Ishikawa (cell line): ENCODE measurements at regions not wholly inside any gene's neighbourhood (a gene's known extent, or its start where the extent isn't known, plus 50 kb on each side); places are given as distances from the start of the nearest gene placed in this dataset.

ENCODE experiments used
- CEBPB ChIP-seq: IDR thresholded peaks from 2 replicates; pipeline ENCODE4 v1.6.1; 2012
- CREB1 ChIP-seq: IDR thresholded peaks from 2 replicates; pipeline ENCODE4 v1.6.1; 2012; ENCODE audit warnings: low read depth
- EGR1 ChIP-seq: IDR thresholded peaks from 2 replicates; pipeline ENCODE4 v1.6.1; 2012
- EP300 ChIP-seq: IDR thresholded peaks from 2 replicates; pipeline ENCODE4 v1.6.1; 2012; ENCODE audit warnings: borderline replicate concordance
- FOXM1 ChIP-seq: IDR thresholded peaks from 2 replicates; pipeline ENCODE4 v1.6.1; 2012; ENCODE audit warnings: low read depth, borderline replicate concordance
- NFIC ChIP-seq: IDR thresholded peaks from 2 replicates; pipeline ENCODE4 v1.6.1; 2012
- RAD21 ChIP-seq: IDR thresholded peaks from 2 replicates; pipeline ENCODE4 v1.6.1; 2012; ENCODE audit warnings: low read depth
- TAF1 ChIP-seq: IDR thresholded peaks from 2 replicates; pipeline ENCODE4 v1.6.1; 2012; ENCODE audit warnings: low read depth, mild to moderate bottlenecking
- TCF12 ChIP-seq: IDR thresholded peaks from 2 replicates; pipeline ENCODE4 v1.6.1; 2012; ENCODE audit warnings: low read depth
- TEAD4 ChIP-seq: IDR thresholded peaks from 2 replicates; pipeline ENCODE4 v1.6.1; 2012
- YY1 ChIP-seq: IDR thresholded peaks from 2 replicates; pipeline ENCODE4 v1.6.1; 2012; ENCODE audit warnings: low read depth
- ZBTB7A ChIP-seq: IDR thresholded peaks from 2 replicates; pipeline ENCODE4 v1.6.1; 2012; ENCODE audit warnings: low read depth
- TF ChIP-seq, protein P1 (sequence below): IDR thresholded peaks from 2 replicates; pipeline ENCODE4 v1.6.1; 2012
- TF ChIP-seq, protein P2 (sequence below): IDR thresholded peaks from 2 replicates; pipeline ENCODE4 v1.6.1; 2012; ENCODE audit warnings: low read depth, mild to moderate bottlenecking
- TF ChIP-seq, protein P3 (sequence below): IDR thresholded peaks from 2 replicates; pipeline ENCODE4 v1.6.1; 2012

DNA sequence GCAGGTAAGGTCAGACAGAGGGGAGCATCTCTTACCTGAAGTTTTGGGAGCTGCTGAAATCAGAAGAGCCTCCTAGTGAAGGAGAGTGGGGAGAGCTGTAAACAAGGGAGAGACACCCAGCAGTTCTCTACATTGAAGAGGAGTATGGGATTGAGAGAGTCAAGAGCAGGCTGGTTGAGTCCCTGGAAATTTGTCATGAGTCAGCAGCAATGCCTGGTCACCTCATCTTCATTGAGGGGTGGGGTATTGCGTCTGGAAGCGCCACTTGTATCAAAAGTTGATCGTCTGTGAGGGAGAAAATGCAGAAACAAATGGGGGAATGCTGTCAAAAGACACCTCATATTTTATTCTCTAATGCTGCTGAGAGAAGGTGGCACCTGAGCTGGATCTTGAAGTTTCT is 256.6 kb upstream of the CFAP20DC start:
- TF ChIP-seq EGR1 = no peak

DNA sequence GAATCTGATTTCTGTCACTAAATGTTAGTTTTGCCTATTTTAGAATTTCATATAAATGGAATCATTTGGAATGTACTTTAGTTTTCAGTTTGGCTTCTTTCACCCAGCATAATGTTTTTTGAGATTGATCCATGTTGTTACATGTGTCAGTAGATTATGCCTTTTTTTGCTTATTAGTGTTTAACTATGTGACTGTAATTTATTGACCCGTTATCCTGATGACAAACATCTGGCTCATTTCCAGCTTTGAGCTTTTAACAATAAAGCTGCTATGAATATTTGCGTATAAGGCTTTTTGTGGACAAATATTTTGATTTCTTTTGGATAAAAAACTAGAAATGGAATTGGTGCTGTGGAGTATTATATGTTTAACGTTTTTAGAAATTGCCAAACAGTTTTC is 254.5 kb upstream of the CFAP20DC start:
- TF ChIP-seq EGR1 (no peak), YY1 (no peak), FOXM1 (no peak), TAF1 (no peak), EP300 (no peak)

DNA sequence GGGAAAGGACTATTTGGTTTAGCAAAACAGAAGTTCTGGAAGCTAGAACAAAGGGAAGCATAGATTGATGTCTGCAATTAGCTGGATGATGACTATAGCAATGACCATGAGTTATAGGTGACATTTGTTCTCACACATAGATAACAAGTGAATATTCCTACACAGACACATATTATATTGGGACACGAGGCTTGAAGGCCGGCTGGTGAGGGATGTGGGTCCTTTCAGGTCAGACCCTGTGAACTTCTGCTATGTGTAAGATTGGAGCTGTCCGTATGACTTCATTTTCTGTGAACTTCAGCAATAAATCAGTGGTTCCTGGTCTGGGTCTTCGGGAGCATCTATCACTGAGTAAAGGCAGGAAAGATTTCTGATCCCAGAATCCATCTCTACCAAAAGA is 253.6 kb upstream of the CFAP20DC start:
- TF ChIP-seq ZBTB7A = no peak
- TF ChIP-seq FOXM1 = no peak
- no peak for TF ChIP-seq CEBPB
- TF ChIP-seq, protein P1, sequence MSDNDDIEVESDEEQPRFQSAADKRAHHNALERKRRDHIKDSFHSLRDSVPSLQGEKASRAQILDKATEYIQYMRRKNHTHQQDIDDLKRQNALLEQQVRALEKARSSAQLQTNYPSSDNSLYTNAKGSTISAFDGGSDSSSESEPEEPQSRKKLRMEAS = no peak
- no peak for TF ChIP-seq EGR1
- TF ChIP-seq, protein P2, sequence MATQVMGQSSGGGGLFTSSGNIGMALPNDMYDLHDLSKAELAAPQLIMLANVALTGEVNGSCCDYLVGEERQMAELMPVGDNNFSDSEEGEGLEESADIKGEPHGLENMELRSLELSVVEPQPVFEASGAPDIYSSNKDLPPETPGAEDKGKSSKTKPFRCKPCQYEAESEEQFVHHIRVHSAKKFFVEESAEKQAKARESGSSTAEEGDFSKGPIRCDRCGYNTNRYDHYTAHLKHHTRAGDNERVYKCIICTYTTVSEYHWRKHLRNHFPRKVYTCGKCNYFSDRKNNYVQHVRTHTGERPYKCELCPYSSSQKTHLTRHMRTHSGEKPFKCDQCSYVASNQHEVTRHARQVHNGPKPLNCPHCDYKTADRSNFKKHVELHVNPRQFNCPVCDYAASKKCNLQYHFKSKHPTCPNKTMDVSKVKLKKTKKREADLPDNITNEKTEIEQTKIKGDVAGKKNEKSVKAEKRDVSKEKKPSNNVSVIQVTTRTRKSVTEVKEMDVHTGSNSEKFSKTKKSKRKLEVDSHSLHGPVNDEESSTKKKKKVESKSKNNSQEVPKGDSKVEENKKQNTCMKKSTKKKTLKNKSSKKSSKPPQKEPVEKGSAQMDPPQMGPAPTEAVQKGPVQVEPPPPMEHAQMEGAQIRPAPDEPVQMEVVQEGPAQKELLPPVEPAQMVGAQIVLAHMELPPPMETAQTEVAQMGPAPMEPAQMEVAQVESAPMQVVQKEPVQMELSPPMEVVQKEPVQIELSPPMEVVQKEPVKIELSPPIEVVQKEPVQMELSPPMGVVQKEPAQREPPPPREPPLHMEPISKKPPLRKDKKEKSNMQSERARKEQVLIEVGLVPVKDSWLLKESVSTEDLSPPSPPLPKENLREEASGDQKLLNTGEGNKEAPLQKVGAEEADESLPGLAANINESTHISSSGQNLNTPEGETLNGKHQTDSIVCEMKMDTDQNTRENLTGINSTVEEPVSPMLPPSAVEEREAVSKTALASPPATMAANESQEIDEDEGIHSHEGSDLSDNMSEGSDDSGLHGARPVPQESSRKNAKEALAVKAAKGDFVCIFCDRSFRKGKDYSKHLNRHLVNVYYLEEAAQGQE = no peak
- no peak for TF ChIP-seq RAD21

DNA sequence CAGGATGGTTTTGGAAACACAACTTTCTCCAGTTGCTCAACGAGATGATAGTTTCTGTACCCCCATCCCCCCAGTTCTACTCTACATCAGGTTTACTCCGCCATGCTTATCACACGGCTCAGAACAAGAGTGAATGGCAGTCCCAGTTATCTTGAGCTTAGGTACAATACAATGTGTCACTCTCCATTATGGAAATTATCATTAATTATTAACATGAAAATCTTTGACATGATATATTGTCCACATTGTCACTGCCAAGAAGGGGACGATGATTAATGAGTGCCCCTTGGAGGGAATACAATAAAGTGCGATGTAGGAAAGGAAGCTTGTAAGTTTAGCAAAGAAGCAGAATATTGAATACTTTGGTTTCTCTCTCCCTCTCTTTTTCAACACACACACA is 252.6 kb upstream of the CFAP20DC start:
- no peak for TF ChIP-seq NFIC
- no peak for TF ChIP-seq EGR1
- no peak for TF ChIP-seq EP300
- no peak for TF ChIP-seq YY1
- no peak for TF ChIP-seq CEBPB
- TF ChIP-seq FOXM1 = no peak
- no peak for TF ChIP-seq RAD21
- TF ChIP-seq TEAD4 = no peak
- TF ChIP-seq TCF12 = no peak
- TF ChIP-seq, protein P3, sequence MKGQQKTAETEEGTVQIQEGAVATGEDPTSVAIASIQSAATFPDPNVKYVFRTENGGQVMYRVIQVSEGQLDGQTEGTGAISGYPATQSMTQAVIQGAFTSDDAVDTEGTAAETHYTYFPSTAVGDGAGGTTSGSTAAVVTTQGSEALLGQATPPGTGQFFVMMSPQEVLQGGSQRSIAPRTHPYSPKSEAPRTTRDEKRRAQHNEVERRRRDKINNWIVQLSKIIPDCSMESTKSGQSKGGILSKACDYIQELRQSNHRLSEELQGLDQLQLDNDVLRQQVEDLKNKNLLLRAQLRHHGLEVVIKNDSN = no peak
- TF ChIP-seq TAF1 = no peak
- TF ChIP-seq, protein P1 = no peak

DNA sequence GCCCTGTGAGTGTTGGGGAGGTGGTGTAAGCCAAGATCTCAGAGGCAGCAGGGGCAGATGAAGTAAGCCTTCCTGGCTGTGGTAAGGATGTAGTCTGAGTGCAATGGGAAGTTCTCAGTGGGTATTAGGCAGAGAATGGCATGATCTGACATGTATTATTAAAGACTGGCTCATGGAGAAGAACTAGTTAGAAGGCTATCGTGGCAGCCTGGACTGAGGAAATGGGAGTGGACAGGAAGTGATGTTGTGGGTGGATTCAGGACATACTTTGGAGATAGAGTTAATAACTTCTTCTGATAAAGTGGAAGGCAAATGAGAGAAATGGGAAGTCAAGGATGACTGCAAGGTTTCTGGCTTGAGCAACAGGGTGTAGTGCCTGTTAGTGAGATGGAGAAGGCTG is 250.9 kb upstream of the CFAP20DC start:
- TF ChIP-seq CREB1 (no peak), TCF12 (no peak), CEBPB (no peak), TAF1 (no peak)

DNA sequence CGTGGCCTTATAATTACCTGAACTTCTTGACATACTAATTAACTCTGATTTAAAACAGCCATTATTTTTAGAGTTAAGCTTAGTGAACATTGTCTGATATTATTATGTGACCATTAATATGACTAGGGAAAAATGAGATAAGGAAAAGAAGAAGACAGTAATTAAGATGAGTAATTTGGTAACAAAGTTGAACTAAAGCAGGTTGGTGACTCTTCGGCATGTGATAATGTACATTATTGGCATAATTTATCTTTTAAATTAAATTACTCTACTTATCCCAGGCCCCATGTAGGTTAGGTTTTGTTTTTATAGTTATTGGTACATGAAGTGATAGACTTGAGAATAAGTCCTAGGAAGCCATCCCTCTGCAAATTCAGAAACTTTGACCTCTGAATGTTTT is 249.7 kb upstream of the CFAP20DC start:
- TF ChIP-seq TAF1 (no peak), NFIC (no peak), RAD21 (no peak), TCF12 (no peak), TEAD4 (no peak), ZBTB7A (no peak), CREB1 (no peak), EGR1 (no peak), EP300 (no peak)
- TF ChIP-seq, protein P3 = no peak
- TF ChIP-seq, protein P2 = no peak

DNA sequence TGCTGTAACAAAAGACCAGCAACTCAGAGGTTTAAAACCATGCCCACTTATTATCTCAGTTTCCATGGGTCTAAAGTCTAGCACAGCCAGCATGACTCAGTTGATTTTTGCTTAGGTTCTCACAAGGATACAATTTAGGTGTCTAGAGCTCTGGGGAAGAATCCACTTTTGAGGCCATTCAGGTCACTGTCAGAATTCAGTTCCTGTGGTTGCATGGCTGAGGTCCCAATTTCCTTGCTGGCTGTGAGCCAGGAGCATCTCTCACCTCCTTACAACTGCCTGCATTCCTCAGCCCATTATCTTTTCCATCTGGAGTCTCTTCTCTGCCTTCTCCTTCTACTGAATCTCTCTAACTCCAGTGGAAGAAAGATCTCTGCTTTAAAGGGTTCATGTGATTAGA is 240.5 kb upstream of the CFAP20DC start:
- TF ChIP-seq EGR1 (no peak), CREB1 (no peak), YY1 (no peak), TEAD4 (no peak), CEBPB (no peak), EP300 (no peak), ZBTB7A (no peak)
- TF ChIP-seq, protein P3 = no peak
- TF ChIP-seq, protein P2 = no peak
